ENCODE measurements at regions not wholly inside any gene's neighbourhood (a gene's known extent, or its start where the extent isn't known, plus 50 kb on each side); places are given as distances from the start of the nearest gene placed in this dataset.
A peak's percentile ranks its signal among the peaks of the same experiment; 100 is the strongest.
"Not testable (repeated sequence)": the region's sequence is repeated elsewhere in the genome, so short reads cannot be mapped to it uniquely, and the experiment has no call there.

DNA sequence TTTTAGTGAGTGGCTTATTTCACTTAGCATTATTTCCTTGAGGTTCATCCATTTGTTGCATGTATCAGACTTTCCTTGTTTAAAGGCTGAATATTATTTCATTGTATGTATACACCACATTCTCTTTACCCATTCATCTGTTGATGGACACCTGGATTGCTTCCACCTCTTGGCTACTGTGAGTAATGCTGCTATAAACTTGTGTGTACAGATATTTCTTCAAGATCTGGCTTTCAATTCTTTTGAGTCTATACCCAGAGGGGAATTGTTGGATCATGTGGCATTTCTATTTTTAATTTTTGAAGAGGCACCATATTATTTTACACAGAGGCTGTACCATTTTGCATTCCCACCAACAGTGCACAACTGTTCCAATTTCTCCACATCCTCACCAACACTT lies 313.5 kb downstream of the RPLP1 start:
- intact Hi-C loops (cut with micrococcal nuclease; ENCODE audit: unreplicated experiment) = no loop called here
- DNase-seq = peak in 1 of 2 experiments; percentile 47
- no peak overlapping the region for H3K4me2 ChIP-seq

GRCh38 chr15:69767191-69767590 lies 314.6 kb downstream of the RPLP1 start:
- H3K9me3 ChIP-seq (ENCODE audit: insufficient read depth, low read depth) = no peaks in the 10 kb centered on the region; the same call in 1 of the 2 replicates
- no peaks in the 10 kb centered on the region for H3K36me3 ChIP-seq (ENCODE audit: low read depth)
- ChIA-PET CTCF (no interaction called here), POLR2A (ENCODE audit: unreplicated experiment) (no interaction called here)
- TF ChIP-seq, protein P1, sequence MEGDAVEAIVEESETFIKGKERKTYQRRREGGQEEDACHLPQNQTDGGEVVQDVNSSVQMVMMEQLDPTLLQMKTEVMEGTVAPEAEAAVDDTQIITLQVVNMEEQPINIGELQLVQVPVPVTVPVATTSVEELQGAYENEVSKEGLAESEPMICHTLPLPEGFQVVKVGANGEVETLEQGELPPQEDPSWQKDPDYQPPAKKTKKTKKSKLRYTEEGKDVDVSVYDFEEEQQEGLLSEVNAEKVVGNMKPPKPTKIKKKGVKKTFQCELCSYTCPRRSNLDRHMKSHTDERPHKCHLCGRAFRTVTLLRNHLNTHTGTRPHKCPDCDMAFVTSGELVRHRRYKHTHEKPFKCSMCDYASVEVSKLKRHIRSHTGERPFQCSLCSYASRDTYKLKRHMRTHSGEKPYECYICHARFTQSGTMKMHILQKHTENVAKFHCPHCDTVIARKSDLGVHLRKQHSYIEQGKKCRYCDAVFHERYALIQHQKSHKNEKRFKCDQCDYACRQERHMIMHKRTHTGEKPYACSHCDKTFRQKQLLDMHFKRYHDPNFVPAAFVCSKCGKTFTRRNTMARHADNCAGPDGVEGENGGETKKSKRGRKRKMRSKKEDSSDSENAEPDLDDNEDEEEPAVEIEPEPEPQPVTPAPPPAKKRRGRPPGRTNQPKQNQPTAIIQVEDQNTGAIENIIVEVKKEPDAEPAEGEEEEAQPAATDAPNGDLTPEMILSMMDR (conservative IDR thresholded peaks at IDR 0.05) = no peak
- no peaks in the 10 kb centered on the region for H3F3A ChIP-seq (ENCODE audit: insufficient read depth, low read depth)
- H3K4me1 ChIP-seq (replicated peaks; ENCODE audit: insufficient read depth) = no peaks in the 10 kb centered on the region
- DNase-seq = no peak
- H3K4me2 ChIP-seq = no peak overlapping the region
- H2AFZ ChIP-seq = no peak overlapping the region
- H3K9me2 ChIP-seq (ENCODE audit: insufficient read depth) = no peaks in the 10 kb centered on the region; the same call in 1 of the 2 replicates
- H3K27me3 ChIP-seq (ENCODE audit: insufficient read depth, low read depth) = no peaks in the 10 kb centered on the region
- H3K27ac ChIP-seq = no peak overlapping the region
- intact Hi-C loops (cut with micrococcal nuclease; ENCODE audit: unreplicated experiment) = no loop called here
- H3K79me2 ChIP-seq (ENCODE audit: low read depth) = no peaks in the 10 kb centered on the region
- no TSS peak for BruUV-seq (replicated peaks)
- no peaks in the 10 kb centered on the region for H4K20me1 ChIP-seq (ENCODE audit: insufficient read depth)
- no peak overlapping the region for H3K4me3 ChIP-seq

More for the DNA sequence above, 313.5 kb downstream of the RPLP1 start:
- H3K9me2 ChIP-seq (ENCODE audit: insufficient read depth) = no peaks in the 10 kb centered on the region; the same call in 1 of the 2 replicates
- BruUV-seq (replicated peaks) = no TSS peak
- H3K9me3 ChIP-seq (ENCODE audit: insufficient read depth, low read depth) = no peaks in the 10 kb centered on the region; the same call in 1 of the 2 replicates
- no peaks in the 10 kb centered on the region for H4K20me1 ChIP-seq (ENCODE audit: insufficient read depth)
- H3K27me3 ChIP-seq (ENCODE audit: insufficient read depth, low read depth) = no peaks in the 10 kb centered on the region
- H2AFZ ChIP-seq = no peak overlapping the region
- H3K36me3 ChIP-seq (ENCODE audit: low read depth) = no peaks in the 10 kb centered on the region
- peaks cover 4% of the 10 kb centered on the region; the same call in 1 of the 2 replicates for H3F3A ChIP-seq (ENCODE audit: insufficient read depth, low read depth)
- ChIA-PET CTCF (no interaction called here), POLR2A (ENCODE audit: unreplicated experiment) (no interaction called here)
- H3K27ac ChIP-seq = no peak overlapping the region
- TF ChIP-seq, protein P1 (conservative IDR thresholded peaks at IDR 0.05) = no peak
- TF ChIP-seq EZH2 (IDR thresholded peaks at IDR 0.05; ENCODE audit: low read depth) = no peak
- H3K4me3 ChIP-seq = no peak overlapping the region
- peaks cover 9% of the 10 kb centered on the region for H3K4me1 ChIP-seq (replicated peaks; ENCODE audit: insufficient read depth)
- no peaks in the 10 kb centered on the region for H3K79me2 ChIP-seq (ENCODE audit: low read depth)

DNA sequence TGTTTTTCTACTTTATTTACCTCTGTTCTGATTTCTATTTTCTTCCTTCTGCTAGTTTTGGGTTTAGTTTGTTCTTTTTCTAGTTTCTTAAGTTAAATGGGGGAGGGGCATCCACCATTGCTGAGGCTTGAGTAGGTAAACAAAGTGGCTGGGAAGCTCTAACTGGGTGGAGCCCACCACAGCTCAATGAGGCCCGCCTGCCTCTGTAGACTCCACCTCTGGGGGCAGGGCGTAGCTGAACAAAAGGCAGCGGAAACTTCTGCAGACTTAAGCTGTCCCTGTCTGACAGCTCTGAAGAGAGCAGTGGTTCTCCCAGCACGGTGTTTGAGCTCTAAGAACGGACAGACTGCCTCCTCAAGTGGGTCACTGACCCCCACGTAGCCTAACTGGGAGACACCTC lies 316.7 kb downstream of the RPLP1 start:
- H3K4me1 ChIP-seq (replicated peaks; ENCODE audit: insufficient read depth); H3K4me2 ChIP-seq; H3K36me3 ChIP-seq (ENCODE audit: low read depth); intact Hi-C loops (cut with micrococcal nuclease; ENCODE audit: unreplicated experiment); H3K4me3 ChIP-seq; H3F3A ChIP-seq (ENCODE audit: insufficient read depth, low read depth); POLR2A ChIA-PET (ENCODE audit: unreplicated experiment); BruUV-seq (replicated peaks); DNase-seq; H3K9me2 ChIP-seq (ENCODE audit: insufficient read depth); H4K20me1 ChIP-seq (ENCODE audit: insufficient read depth); H2AFZ ChIP-seq; H3K27ac ChIP-seq; CTCF ChIA-PET; H3K27me3 ChIP-seq (ENCODE audit: insufficient read depth, low read depth); H3K9me3 ChIP-seq (ENCODE audit: insufficient read depth, low read depth); H3K79me2 ChIP-seq (ENCODE audit: low read depth): not testable (repeated sequence)

GRCh38 chr15:69774258-69774657 lies 321.6 kb downstream of the RPLP1 start:
- BruUV-seq (replicated peaks); intact Hi-C loops (cut with micrococcal nuclease; ENCODE audit: unreplicated experiment); H3K27me3 ChIP-seq (ENCODE audit: insufficient read depth, low read depth); H3K9me3 ChIP-seq (ENCODE audit: insufficient read depth, low read depth); DNase-seq; CTCF ChIA-PET; H3K4me2 ChIP-seq; POLR2A ChIA-PET (ENCODE audit: unreplicated experiment); H3F3A ChIP-seq (ENCODE audit: insufficient read depth, low read depth); H3K4me1 ChIP-seq (replicated peaks; ENCODE audit: insufficient read depth); H3K4me3 ChIP-seq; H2AFZ ChIP-seq; H3K36me3 ChIP-seq (ENCODE audit: low read depth); H3K79me2 ChIP-seq (ENCODE audit: low read depth); H3K27ac ChIP-seq; H4K20me1 ChIP-seq (ENCODE audit: insufficient read depth); H3K9me2 ChIP-seq (ENCODE audit: insufficient read depth): not testable (repeated sequence)

DNA sequence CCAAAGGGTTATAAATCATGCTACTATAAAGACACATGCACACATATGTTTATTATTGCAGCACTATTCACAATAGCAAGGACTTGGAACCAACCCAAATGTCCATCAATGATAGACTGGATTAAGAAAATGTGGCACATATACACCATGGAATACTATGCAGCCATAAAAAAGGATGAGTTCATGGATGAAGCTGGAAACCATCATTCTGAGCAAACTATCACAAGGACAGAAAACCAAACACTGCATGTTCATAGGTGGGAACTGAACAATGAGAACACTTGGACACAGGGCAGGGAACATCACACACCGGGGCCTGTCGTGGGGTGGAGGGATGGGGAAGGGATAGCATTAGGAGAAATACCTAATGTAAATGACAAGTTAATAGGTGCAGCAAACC lies 322.1 kb downstream of the RPLP1 start:
- CTCF ChIA-PET; H3K79me2 ChIP-seq (ENCODE audit: low read depth); BruUV-seq (replicated peaks); POLR2A ChIA-PET (ENCODE audit: unreplicated experiment); H3K9me3 ChIP-seq (ENCODE audit: insufficient read depth, low read depth); H2AFZ ChIP-seq; H3K4me2 ChIP-seq; H4K20me1 ChIP-seq (ENCODE audit: insufficient read depth); DNase-seq; H3K4me1 ChIP-seq (replicated peaks; ENCODE audit: insufficient read depth); H3K27me3 ChIP-seq (ENCODE audit: insufficient read depth, low read depth); H3F3A ChIP-seq (ENCODE audit: insufficient read depth, low read depth); H3K27ac ChIP-seq; H3K4me3 ChIP-seq; intact Hi-C loops (cut with micrococcal nuclease; ENCODE audit: unreplicated experiment); H3K9me2 ChIP-seq (ENCODE audit: insufficient read depth); H3K36me3 ChIP-seq (ENCODE audit: low read depth): not testable (repeated sequence)

All from PC-9 (cell line).